Fibroblast of villous mesenchyme (primary cell): ENCODE measurements at regions not wholly inside any gene's neighbourhood (a gene's known extent, or its start where the extent isn't known, plus 50 kb on each side); places are given as distances from the start of the nearest gene placed in this dataset.

Experiments
- DNase-seq: peaks from one replicate; pipeline ENCODE4 v3.0.0-alpha.2; 2010; ENCODE audit warnings: low read depth
- H3K4me3 ChIP-seq: 2 replicates; pipeline ENCODE4 v1.5.1; 2011; ENCODE audit warnings: low read depth, mild to moderate bottlenecking, low read length
- CTCF ChIP-seq: IDR thresholded peaks from 2 replicates; pipeline ENCODE4 v1.5.1; 2012; ENCODE audit warnings: low read depth, mild to moderate bottlenecking, low read length; ENCODE audit not compliant: insufficient read depth

- H3K4me3 ChIP-seq = no peak overlapping the region
- DNase-seq = peak; percentile 20
- peak; percentile 52 for TF ChIP-seq CTCF
These were observed 160.7 kb downstream of the LEPR start for GRCh38 chr1:65581119-65581518.

- no peak for TF ChIP-seq CTCF
- no peak overlapping the region for H3K4me3 ChIP-seq
- no peak for DNase-seq
These were observed 163.9 kb downstream of the LEPR start for GRCh38 chr1:65584399-65584798.

- no peak for TF ChIP-seq CTCF
- DNase-seq = no peak
- H3K4me3 ChIP-seq = no peak overlapping the region
These were observed 169.8 kb downstream of the LEPR start for GRCh38 chr1:65590279-65590678.

GRCh38 chr1:65593516-65593915, 173.0 kb downstream of the LEPR start:
- H3K4me3 ChIP-seq = no peak overlapping the region
- no peak for TF ChIP-seq CTCF
- DNase-seq = no peak

- no peak overlapping the region for H3K4me3 ChIP-seq
- DNase-seq = no peak
- no peak for TF ChIP-seq CTCF
These were observed 175.3 kb downstream of the LEPR start for GRCh38 chr1:65595724-65596123.

- DNase-seq = no peak
- no peak for TF ChIP-seq CTCF
- no peak overlapping the region for H3K4me3 ChIP-seq
These were observed 176.3 kb downstream of the LEPR start for GRCh38 chr1:65596768-65597167.

- peak; percentile 37 for DNase-seq
- no peak for TF ChIP-seq CTCF
- no peak overlapping the region for H3K4me3 ChIP-seq
These were observed 185.2 kb downstream of the LEPR start for GRCh38 chr1:65605621-65606020.
